CD4-positive, alpha-beta T cell (primary cell): ENCODE measurements at regions not wholly inside any gene's neighbourhood (a gene's known extent, or its start where the extent isn't known, plus 50 kb on each side); places are given as distances from the start of the nearest gene placed in this dataset.

ENCODE experiments used
- ATAC-seq: fragments of 200-7000 bp; cut with Tn5 transposase; one replicate; pipeline ENCODE4 v1.10.0; 2022; ENCODE audit warnings: mild to moderate bottlenecking; ENCODE audit not compliant: poor library complexity
- CTCF ChIA-PET: fragments of 350-600 bp; sonication (Branson Sonifier 250); formaldehyde crosslinking; loops from one replicate; lab custom pipeline; 2021; ENCODE audit warnings: antibody characterized with exemption, inconsistent platforms; lab: Charles Lee
- POLR2A ChIA-PET: fragments of 350-600 bp; sonication (Branson Sonifier 250); formaldehyde crosslinking; loops from one replicate; lab custom pipeline; 2021; ENCODE audit warnings: antibody characterized with exemption, inconsistent platforms; lab: Charles Lee
- DNase-seq, 14 experiments: peaks; one replicate each; pipeline ENCODE4 v3.0.0-alpha.2; 2013 to 2020; ENCODE audit warnings: mixed read lengths in 2 of 14
- H3K27ac ChIP-seq, 2 donors: one replicate each; pipeline versions ENCODE4 v1.5.1 to v1.7.0; 2013; ENCODE audit warnings: low read length in 2 of 2, low read depth in 1 of 2, mild to moderate bottlenecking in 1 of 2
- H3K27me3 ChIP-seq, 2 experiments: 1 replicate in 1 of 2; 2 replicates in 1 of 2; pipeline versions ENCODE4 v1.6.1 to v1.7.0; 2013; ENCODE audit warnings: low read length in 2 of 2, control low read depth in 1 of 2, mild to moderate bottlenecking in 1 of 2, moderate library complexity in 1 of 2; ENCODE audit not compliant: insufficient read depth in 2 of 2, control insufficient read depth in 1 of 2
- H3K36me3 ChIP-seq: one replicate; pipeline ENCODE4 v1.6.1; 2013; ENCODE audit warnings: low read length, control low read depth; ENCODE audit not compliant: insufficient read depth
- H3K4me1 ChIP-seq: one replicate; pipeline ENCODE4 v1.6.1; 2013; ENCODE audit warnings: low read length, control low read depth; ENCODE audit not compliant: insufficient read depth
- H3K4me3 ChIP-seq: one replicate; pipeline ENCODE4 v1.5.1; 2013; ENCODE audit warnings: mild to moderate bottlenecking, low read length, moderate library complexity
- H3K9me3 ChIP-seq, 2 experiments: 1 replicate in 1 of 2; 2 replicates in 1 of 2; pipeline versions ENCODE4 v1.6.1 to v1.7.0; 2013; ENCODE audit warnings: low read length in 2 of 2, mild to moderate bottlenecking in 2 of 2, control low read depth in 1 of 2, moderate library complexity in 1 of 2; ENCODE audit not compliant: control insufficient read depth in 1 of 2, insufficient read depth in 1 of 2
- H3K27ac Mint-ChIP-seq: one replicate; pipeline ENCODE4 v1.8.0; 2020; ENCODE audit warnings: mixed read lengths
- H3K27me3 Mint-ChIP-seq: one replicate; pipeline ENCODE4 v1.8.0; 2021; ENCODE audit warnings: mixed read lengths
- H3K36me3 Mint-ChIP-seq: one replicate; pipeline ENCODE4 v1.8.0; 2021; ENCODE audit warnings: low read depth, mixed read lengths
- H3K4me1 Mint-ChIP-seq: one replicate; pipeline ENCODE4 v1.8.0; 2021; ENCODE audit warnings: low read depth, mixed read lengths
- H3K4me3 Mint-ChIP-seq: one replicate; pipeline ENCODE4 v1.8.0; 2020; ENCODE audit warnings: mild to moderate bottlenecking, mixed read lengths
- H3K9me3 Mint-ChIP-seq: one replicate; pipeline ENCODE4 v1.8.0; 2020; ENCODE audit warnings: mixed read lengths
- intact Hi-C, 2 experiments: fragments of 100-400 bp; cut with DNase I in 1 of 2; cut with micrococcal nuclease in 1 of 2; formaldehyde crosslinking; loops; one replicate each; pipeline versions ENCODE4 v1.15.1 to v1.9.0; 2023 to 2025; cut with DNase I, micrococcal nuclease
- TF ChIP-seq, protein P1 (sequence below): fragments of 200-600 bp; IDR thresholded peaks from one replicate; pipeline ENCODE4 v1.8.0; 2022; ENCODE audit warnings: antibody characterized with exemption, mild to moderate bottlenecking

DNA sequence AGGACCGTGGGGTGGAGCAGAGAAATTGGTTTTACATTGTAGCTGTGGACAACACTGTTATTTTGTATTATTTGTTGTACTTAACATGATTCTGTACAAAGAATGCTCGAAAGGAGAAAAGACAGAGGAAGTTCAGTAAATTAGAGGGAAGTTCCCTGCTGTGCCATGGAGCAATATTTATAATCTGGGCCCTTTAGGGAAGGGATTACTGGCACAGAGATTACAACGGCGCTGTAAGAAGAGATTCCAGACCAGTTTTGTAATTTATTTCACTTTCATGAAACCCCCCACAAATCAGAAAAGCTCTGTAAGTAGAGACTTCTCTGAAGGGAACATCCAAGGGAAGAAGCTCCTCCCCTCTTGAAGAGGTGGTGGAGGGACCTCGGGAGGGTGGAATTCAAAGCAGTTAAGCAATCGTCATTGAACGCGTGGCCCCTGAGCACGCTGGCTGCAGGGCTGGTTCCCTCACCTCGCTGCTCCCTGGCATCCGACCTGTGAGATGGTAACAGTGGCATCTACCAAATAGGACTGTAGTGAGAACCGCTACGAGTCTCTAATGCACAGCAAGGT, 113.5 kb downstream of the KLF6 start:
- Histone ChIP-seq H3K4me1 (peaks cover 34% of the 10 kb centered on the region), H3K27me3 (no peaks in the 10 kb centered on the region), H3K4me3 (no peak overlapping the region), H3K9me3 (no peaks in the 10 kb centered on the region), H3K36me3 (no peaks in the 10 kb centered on the region), H3K27ac (no peak overlapping the region)
- no peak overlapping the region for H3K27ac Mint-ChIP-seq
- ChIA-PET POLR2A (interaction anchor here (1.3 kb wide), 1 partner anchor 111 kb away, joined by 3 read pairs; no protein-coding TSS in a partner anchor), CTCF (no interaction called here)
- no peaks in the 10 kb centered on the region for H3K36me3 Mint-ChIP-seq
- intact Hi-C loops = loop anchor here (5.0 to 10.0 kb wide), 2 partner anchors 53 to 91 kb away; no protein-coding TSS in a partner anchor
- peaks cover 40% of the 10 kb centered on the region for H3K4me1 Mint-ChIP-seq
- DNase-seq (no peak), ATAC-seq (no peak)
- TF ChIP-seq, protein P1, sequence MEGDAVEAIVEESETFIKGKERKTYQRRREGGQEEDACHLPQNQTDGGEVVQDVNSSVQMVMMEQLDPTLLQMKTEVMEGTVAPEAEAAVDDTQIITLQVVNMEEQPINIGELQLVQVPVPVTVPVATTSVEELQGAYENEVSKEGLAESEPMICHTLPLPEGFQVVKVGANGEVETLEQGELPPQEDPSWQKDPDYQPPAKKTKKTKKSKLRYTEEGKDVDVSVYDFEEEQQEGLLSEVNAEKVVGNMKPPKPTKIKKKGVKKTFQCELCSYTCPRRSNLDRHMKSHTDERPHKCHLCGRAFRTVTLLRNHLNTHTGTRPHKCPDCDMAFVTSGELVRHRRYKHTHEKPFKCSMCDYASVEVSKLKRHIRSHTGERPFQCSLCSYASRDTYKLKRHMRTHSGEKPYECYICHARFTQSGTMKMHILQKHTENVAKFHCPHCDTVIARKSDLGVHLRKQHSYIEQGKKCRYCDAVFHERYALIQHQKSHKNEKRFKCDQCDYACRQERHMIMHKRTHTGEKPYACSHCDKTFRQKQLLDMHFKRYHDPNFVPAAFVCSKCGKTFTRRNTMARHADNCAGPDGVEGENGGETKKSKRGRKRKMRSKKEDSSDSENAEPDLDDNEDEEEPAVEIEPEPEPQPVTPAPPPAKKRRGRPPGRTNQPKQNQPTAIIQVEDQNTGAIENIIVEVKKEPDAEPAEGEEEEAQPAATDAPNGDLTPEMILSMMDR = no peak
- H3K27me3 Mint-ChIP-seq = no peaks in the 10 kb centered on the region
- no peaks in the 10 kb centered on the region for H3K9me3 Mint-ChIP-seq
- H3K4me3 Mint-ChIP-seq = no peak overlapping the region

- peak overlapping the region; percentile 66 for H3K4me3 ChIP-seq
- H3K4me1 ChIP-seq = peaks cover 49% of the 10 kb centered on the region
- ATAC-seq (peak; percentile 76), DNase-seq (peak in 3 of 14 experiments; percentile 76 to 84 (median 78))
- ChIA-PET CTCF (interaction anchor here (0.5 kb wide), 1 partner anchor 178 kb away, joined by 4 read pairs; no protein-coding TSS in a partner anchor), POLR2A (interaction anchor here (1.2 to 1.9 kb wide), 7 partner anchors 9 to 137 kb away, joined by 3 to 40 read pairs (median 4); partner anchors contain the start of gene KLF6)
- peak overlapping the region; percentile 65 to 88 for H3K27ac ChIP-seq
- no peaks in the 10 kb centered on the region for H3K27me3 ChIP-seq
- H3K4me3 Mint-ChIP-seq = peak overlapping the region; percentile 89
- no peaks in the 10 kb centered on the region for H3K36me3 ChIP-seq
- intact Hi-C loops = loop anchor here (2.0 to 5.0 kb wide), 3 partner anchors 108 to 208 kb away; no protein-coding TSS in a partner anchor
- H3K4me1 Mint-ChIP-seq = peaks cover 44% of the 10 kb centered on the region
- no peaks in the 10 kb centered on the region for H3K36me3 Mint-ChIP-seq
- H3K9me3 ChIP-seq = no peaks in the 10 kb centered on the region
- H3K9me3 Mint-ChIP-seq = no peaks in the 10 kb centered on the region
- TF ChIP-seq, protein P1 = no peak
- H3K27me3 Mint-ChIP-seq = no peaks in the 10 kb centered on the region
- peak overlapping the region; percentile 93 for H3K27ac Mint-ChIP-seq
These were observed 116.1 kb downstream of the KLF6 start for GRCh38 chr10:3668966-3669330.

DNA sequence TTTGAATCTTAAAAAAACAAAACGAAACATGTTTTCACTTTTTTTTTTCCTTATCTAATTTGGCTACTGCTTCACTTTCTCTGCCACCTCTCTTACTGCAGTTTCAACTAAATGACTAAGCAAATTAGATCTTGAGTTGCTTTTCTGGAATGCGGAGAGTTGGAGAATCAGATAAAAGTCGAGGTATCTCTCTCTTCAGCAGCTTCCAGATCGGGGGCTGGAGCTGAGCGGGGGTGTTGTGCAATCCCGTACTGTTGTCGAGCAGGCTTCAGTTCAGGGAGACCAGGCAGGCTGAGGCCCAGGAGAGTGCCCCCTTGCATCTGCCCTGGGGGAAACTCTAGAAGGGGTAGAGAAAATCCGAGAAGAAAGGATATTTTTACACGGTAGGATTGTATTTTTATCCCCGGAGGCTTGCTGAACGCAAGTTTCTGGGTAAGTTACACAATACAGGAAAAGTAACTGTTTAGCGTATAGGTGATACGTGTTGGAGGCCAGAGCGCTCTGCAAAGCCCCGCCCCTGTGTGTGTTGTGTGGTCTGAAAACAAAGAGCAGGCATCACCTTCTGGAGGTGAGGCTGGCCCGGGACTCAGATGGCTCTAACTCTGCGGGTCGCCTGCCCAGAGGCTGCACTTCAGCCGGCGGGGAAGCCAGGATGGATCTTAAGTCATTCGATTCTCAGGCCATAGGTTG, 116.6 kb downstream of the KLF6 start:
- H3K9me3 Mint-ChIP-seq = no peaks in the 10 kb centered on the region
- ChIA-PET POLR2A (interaction anchor here (1.2 to 1.9 kb wide), 7 partner anchors 9 to 137 kb away, joined by 3 to 40 read pairs (median 4); partner anchors contain the start of gene KLF6), CTCF (no interaction called here)
- H3K4me1 Mint-ChIP-seq = peaks cover 44% of the 10 kb centered on the region
- H3K4me3 Mint-ChIP-seq = peak overlapping the region; percentile 89
- H3K36me3 Mint-ChIP-seq = no peaks in the 10 kb centered on the region
- Histone ChIP-seq H3K4me3 (peak overlapping the region; percentile 66), H3K4me1 (peaks cover 49% of the 10 kb centered on the region), H3K27ac (peak overlapping the region; percentile 65 to 88), H3K9me3 (no peaks in the 10 kb centered on the region), H3K27me3 (no peaks in the 10 kb centered on the region), H3K36me3 (no peaks in the 10 kb centered on the region)
- DNase-seq = peak; percentile 49 to 89 (median 65)
- TF ChIP-seq, protein P1 = no peak
- ATAC-seq = peak; percentile 90
- H3K27ac Mint-ChIP-seq = peak overlapping the region; percentile 93
- no peaks in the 10 kb centered on the region for H3K27me3 Mint-ChIP-seq
- intact Hi-C loops = loop anchor here (2.0 to 5.0 kb wide), 3 partner anchors 108 to 209 kb away; no protein-coding TSS in a partner anchor
